GM12878 (cell line): ENCODE measurements at regions not wholly inside any gene's neighbourhood (a gene's known extent, or its start where the extent isn't known, plus 50 kb on each side); places are given as distances from the start of the nearest gene placed in this dataset.

Source experiments
- ATAC-seq: fragments of 200-7000 bp; cut with Tn5 transposase; 3 replicates; pipeline ENCODE4 v1.9.1; 2020; ENCODE audit warnings: mild to moderate bottlenecking, moderate library complexity
- BruUV-seq: library from RNA; stranded (reverse); fragments of 400-500 nt; replicated peaks from 2 replicates; lab custom pipeline; 2021; lab: Mats Ljungman, UMichigan
- CTCF ChIA-PET: fragments of 300-600 bp; sonication (Branson Sonifier 250); formaldehyde crosslinking; extraction: SDS; loops from one replicate; lab custom pipeline; 2021; ENCODE audit warnings: inconsistent platforms; lab: Yijun Ruan, JAX
- POLR2A ChIA-PET: fragments of 350-600 bp; formaldehyde crosslinking; extraction: SDS; loops from one replicate; lab custom pipeline; 2021; ENCODE audit warnings: inconsistent platforms; lab: Charles Lee
- RAD21 ChIA-PET: fragments of 300-600 bp; sonication (Branson Sonifier 250); formaldehyde crosslinking; loops from one replicate; lab custom pipeline; 2023; ENCODE audit warnings: antibody characterized with exemption; ENCODE audit not compliant: unreplicated experiment; lab: Charles Lee
- SMC1A ChIA-PET: fragments of 300-600 bp; sonication (Branson Sonifier 250); formaldehyde crosslinking; loops from one replicate; lab custom pipeline; 2023; ENCODE audit not compliant: unreplicated experiment, uncharacterized antibody; lab: Charles Lee
- DNase-seq: peaks from one replicate; pipeline ENCODE4 v3.0.0-alpha.2; 2011; ENCODE audit warnings: low read depth, low spot score
- FAIRE-seq: peaks from 3 replicates; lab custom pipeline; 2011; peaks lifted over from hg19 to GRCh38; lab: Jason Lieb, UNC
- H2AFZ ChIP-seq: 2 replicates; pipeline ENCODE4 v1.6.0; 2011; ENCODE audit warnings: low read depth, low read length, control low read depth; ENCODE audit not compliant: control insufficient read depth
- H3K27ac ChIP-seq: 2 replicates; pipeline ENCODE4 v1.5.1; 2011; ENCODE audit warnings: control low read depth; ENCODE audit not compliant: control insufficient read depth, insufficient read depth
- H3K27me3 ChIP-seq, 2 experiments: replicated peaks in 1 of 2; 2 replicates each; pipeline versions ENCODE4 v1.6.0 to v1.6.1; 2011; ENCODE audit warnings: low read length in 1 of 2; ENCODE audit not compliant: control insufficient read depth in 2 of 2, insufficient read depth in 2 of 2
- H3K36me3 ChIP-seq, 2 experiments: 2 replicates each; pipeline ENCODE4 v1.5.1; 2011; ENCODE audit warnings: low read length in 1 of 2; ENCODE audit not compliant: control insufficient read depth in 2 of 2, insufficient read depth in 2 of 2
- H3K4me1 ChIP-seq: 2 replicates; pipeline ENCODE4 v1.6.1; 2011; ENCODE audit warnings: mild to moderate bottlenecking, low read length, moderate library complexity, mixed read lengths; ENCODE audit not compliant: control insufficient read depth, insufficient read depth
- H3K4me2 ChIP-seq: 2 replicates; pipeline ENCODE4 v1.6.0; 2011; ENCODE audit warnings: control low read depth; ENCODE audit not compliant: control insufficient read depth, insufficient read depth
- H3K4me3 ChIP-seq: fragments of 200-600 bp; sonication (generic); 2 replicates; pipeline ENCODE4 v1.5.1; 2016
- H3K79me2 ChIP-seq: 2 replicates; pipeline ENCODE4 v1.6.0; 2011; ENCODE audit warnings: low read length; ENCODE audit not compliant: control insufficient read depth, insufficient read depth
- H3K9ac ChIP-seq: 2 replicates; pipeline ENCODE4 v1.8.0; 2011; ENCODE audit warnings: low read length, control low read depth, mixed read lengths; ENCODE audit not compliant: control insufficient read depth, insufficient read depth
- H3K9me3 ChIP-seq: replicated peaks from 3 replicates; pipeline ENCODE4 v1.5.1; 2011; ENCODE audit warnings: mild to moderate bottlenecking, low read length; ENCODE audit not compliant: control insufficient read depth, insufficient read depth
- H4K20me1 ChIP-seq: 2 replicates; pipeline ENCODE4 v1.6.0; 2011; ENCODE audit not compliant: control insufficient read depth, insufficient read depth
- CBX5 ChIP-seq: sonication (generic); IDR thresholded peaks from 2 replicates; pipeline ENCODE4 v1.6.1; 2016; ENCODE audit warnings: low read depth, moderate library complexity, mild to moderate bottlenecking, inconsistent platforms
- JUND ChIP-seq: IDR thresholded peaks from 2 replicates; pipeline ENCODE4 v1.6.1; 2012; ENCODE audit warnings: low read depth, mild to moderate bottlenecking, low read length, improper control_type of control experiment, moderate library complexity
- NR2C2 ChIP-seq: IDR thresholded peaks from 2 replicates; pipeline ENCODE4 v1.6.1; 2011; ENCODE audit warnings: borderline replicate concordance, low read depth; ENCODE audit not compliant: control insufficient read depth, insufficient read length
- SREBF2 ChIP-seq: IDR thresholded peaks from 2 replicates; pipeline ENCODE4 v1.6.1; 2012; ENCODE audit warnings: mild to moderate bottlenecking, low read length
- STAT3 ChIP-seq: IDR thresholded peaks from 2 replicates; pipeline ENCODE4 v1.6.1; 2011; ENCODE audit warnings: low read depth, low read length, improper control_type of control experiment
- ZNF384 ChIP-seq: IDR thresholded peaks from 2 replicates; pipeline ENCODE4 v1.6.1; 2012; ENCODE audit warnings: low read depth, mild to moderate bottlenecking, low read length, improper control_type of control experiment, borderline replicate concordance
- WGBS: methylation state at CpG from one replicate; pipeline ENCODE4 v1.1.6; 2016; ENCODE audit warnings: low lambda C conversion rate; ENCODE audit not compliant: insufficient replicate concordance, insufficient coverage; ENCODE audit errors: missing lambda C conversion rate; 5-methylcytosine and 5-hydroxymethylcytosine counted together
- in situ Hi-C: fragments of 300-500 bp; cut with MboI; formaldehyde crosslinking; loops from 9 replicates; pipeline ENCODE4 v1.14.3; 2018; ENCODE audit warnings: mixed read lengths
- intact Hi-C: fragments of 100-400 bp; cut with micrococcal nuclease; formaldehyde crosslinking; loops from one replicate; pipeline ENCODE4 v1.14.2; 2022; ENCODE audit not compliant: unreplicated experiment
- TF ChIP-seq, protein P1 (sequence below): IDR thresholded peaks from 2 replicates; pipeline ENCODE4 v1.6.1; 2012; ENCODE audit warnings: low read depth, low read length, improper control_type of control experiment
- TF ChIP-seq, protein P2 (sequence below): IDR thresholded peaks from 2 replicates; pipeline ENCODE4 v1.6.1; 2012; ENCODE audit warnings: improper control_type of control experiment, low read depth, low read length; ENCODE audit not compliant: insufficient replicate concordance

DNA sequence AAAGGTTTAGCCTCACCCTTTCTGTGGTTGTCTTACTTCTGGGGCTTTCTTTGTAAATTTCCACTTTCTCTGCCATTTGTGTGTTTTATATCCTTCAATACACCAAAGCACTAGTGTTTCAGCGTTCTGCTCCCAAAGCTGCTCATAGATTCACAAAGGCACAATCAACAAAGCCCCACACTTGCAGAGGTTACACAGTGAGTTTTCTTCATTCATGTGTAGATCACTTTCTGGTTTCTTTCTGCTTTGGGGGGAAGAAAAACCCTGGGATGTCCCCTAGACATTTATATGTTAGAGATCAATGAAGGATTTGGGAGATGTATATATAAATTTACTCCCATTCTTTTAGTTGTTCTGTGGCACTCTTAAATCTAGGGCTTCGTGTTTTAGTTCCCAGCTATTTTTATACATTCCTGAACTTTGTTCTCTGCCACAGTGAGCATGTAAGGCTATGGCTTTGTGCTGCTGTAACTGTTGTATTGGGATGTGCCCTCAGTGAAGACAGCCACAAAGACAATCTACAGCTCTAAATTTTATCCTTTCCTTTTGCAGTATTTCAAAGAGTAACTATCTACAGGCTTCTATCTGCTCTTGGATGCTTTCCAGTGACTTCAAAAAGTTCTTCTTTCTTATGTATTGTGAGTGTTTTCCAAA is 636.5 kb downstream of the ZBBX start:
- CTCF ChIA-PET = no interaction called here
- POLR2A ChIA-PET = no interaction called here
- Histone ChIP-seq H3K4me2 (no peak overlapping the region), H3K79me2 (no peaks in the 10 kb centered on the region), H3K9ac (no peak overlapping the region), H4K20me1 (no peaks in the 10 kb centered on the region), H3K27ac (no peak overlapping the region), H3K27me3 (no peaks in the 10 kb centered on the region), H3K4me1 (no peaks in the 10 kb centered on the region), H3K4me3 (no peak overlapping the region), H3K9me3 (no peaks in the 10 kb centered on the region), H3K36me3 (no peaks in the 10 kb centered on the region), H2AFZ (no peak overlapping the region)
- DNase-seq = no peak
- TF ChIP-seq JUND (no peak), STAT3 (no peak), CBX5 (no peak)
- intact Hi-C loops = no loop called here
- no TSS peak for BruUV-seq
- RAD21 ChIA-PET = no interaction called here
- no peak for ATAC-seq
- SMC1A ChIA-PET = no interaction called here
- WGBS = 0% methylated on average over 2 of the region's 2 CpGs
- in situ Hi-C loops = no loop called here
- FAIRE-seq = no peak

DNA sequence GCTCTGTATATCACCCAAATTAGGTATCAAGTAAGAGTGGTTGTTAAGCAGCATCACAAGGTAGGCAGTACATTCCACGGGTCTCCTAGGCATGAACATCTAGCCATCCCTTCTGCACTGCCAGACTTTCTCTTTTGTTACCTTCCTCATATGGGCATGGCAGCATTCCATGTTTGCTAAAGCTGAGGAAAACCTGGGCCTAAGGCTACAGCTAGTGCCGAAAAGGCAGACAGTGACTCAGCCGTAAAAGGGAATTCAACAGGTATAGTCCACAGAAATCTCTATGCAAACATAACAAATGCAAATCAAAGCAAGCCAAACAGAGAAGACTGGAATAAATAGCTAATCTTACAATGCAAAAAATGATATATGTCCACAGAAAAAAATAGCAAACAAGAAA is 645.4 kb downstream of the ZBBX start:
- in situ Hi-C loops = no loop called here
- no peak for DNase-seq
- WGBS = 33% methylated on average over 3 of the region's 3 CpGs
- no peaks in the 10 kb centered on the region for H4K20me1 ChIP-seq
- SMC1A ChIA-PET = interaction anchor here (2.1 kb wide), 1 partner anchor 10 kb away, joined by 6 read pairs; no protein-coding TSS in a partner anchor
- no peak overlapping the region for H3K27ac ChIP-seq
- CTCF ChIA-PET = no interaction called here
- H2AFZ ChIP-seq = no peak overlapping the region
- H3K36me3 ChIP-seq = no peaks in the 10 kb centered on the region
- TF ChIP-seq, protein P1, sequence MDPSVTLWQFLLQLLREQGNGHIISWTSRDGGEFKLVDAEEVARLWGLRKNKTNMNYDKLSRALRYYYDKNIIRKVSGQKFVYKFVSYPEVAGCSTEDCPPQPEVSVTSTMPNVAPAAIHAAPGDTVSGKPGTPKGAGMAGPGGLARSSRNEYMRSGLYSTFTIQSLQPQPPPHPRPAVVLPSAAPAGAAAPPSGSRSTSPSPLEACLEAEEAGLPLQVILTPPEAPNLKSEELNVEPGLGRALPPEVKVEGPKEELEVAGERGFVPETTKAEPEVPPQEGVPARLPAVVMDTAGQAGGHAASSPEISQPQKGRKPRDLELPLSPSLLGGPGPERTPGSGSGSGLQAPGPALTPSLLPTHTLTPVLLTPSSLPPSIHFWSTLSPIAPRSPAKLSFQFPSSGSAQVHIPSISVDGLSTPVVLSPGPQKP = no peak
- TF ChIP-seq, protein P2, sequence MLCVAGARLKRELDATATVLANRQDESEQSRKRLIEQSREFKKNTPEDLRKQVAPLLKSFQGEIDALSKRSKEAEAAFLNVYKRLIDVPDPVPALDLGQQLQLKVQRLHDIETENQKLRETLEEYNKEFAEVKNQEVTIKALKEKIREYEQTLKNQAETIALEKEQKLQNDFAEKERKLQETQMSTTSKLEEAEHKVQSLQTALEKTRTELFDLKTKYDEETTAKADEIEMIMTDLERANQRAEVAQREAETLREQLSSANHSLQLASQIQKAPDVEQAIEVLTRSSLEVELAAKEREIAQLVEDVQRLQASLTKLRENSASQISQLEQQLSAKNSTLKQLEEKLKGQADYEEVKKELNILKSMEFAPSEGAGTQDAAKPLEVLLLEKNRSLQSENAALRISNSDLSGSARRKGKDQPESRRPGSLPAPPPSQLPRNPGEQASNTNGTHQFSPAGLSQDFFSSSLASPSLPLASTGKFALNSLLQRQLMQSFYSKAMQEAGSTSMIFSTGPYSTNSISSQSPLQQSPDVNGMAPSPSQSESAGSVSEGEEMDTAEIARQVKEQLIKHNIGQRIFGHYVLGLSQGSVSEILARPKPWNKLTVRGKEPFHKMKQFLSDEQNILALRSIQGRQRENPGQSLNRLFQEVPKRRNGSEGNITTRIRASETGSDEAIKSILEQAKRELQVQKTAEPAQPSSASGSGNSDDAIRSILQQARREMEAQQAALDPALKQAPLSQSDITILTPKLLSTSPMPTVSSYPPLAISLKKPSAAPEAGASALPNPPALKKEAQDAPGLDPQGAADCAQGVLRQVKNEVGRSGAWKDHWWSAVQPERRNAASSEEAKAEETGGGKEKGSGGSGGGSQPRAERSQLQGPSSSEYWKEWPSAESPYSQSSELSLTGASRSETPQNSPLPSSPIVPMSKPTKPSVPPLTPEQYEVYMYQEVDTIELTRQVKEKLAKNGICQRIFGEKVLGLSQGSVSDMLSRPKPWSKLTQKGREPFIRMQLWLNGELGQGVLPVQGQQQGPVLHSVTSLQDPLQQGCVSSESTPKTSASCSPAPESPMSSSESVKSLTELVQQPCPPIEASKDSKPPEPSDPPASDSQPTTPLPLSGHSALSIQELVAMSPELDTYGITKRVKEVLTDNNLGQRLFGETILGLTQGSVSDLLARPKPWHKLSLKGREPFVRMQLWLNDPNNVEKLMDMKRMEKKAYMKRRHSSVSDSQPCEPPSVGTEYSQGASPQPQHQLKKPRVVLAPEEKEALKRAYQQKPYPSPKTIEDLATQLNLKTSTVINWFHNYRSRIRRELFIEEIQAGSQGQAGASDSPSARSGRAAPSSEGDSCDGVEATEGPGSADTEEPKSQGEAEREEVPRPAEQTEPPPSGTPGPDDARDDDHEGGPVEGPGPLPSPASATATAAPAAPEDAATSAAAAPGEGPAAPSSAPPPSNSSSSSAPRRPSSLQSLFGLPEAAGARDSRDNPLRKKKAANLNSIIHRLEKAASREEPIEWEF = no peak
- TF ChIP-seq ZNF384 (no peak), NR2C2 (no peak), SREBF2 (no peak)
- BruUV-seq = no TSS peak
- no peaks in the 10 kb centered on the region for H3K79me2 ChIP-seq
- FAIRE-seq = no peak
- ATAC-seq = no peak
- H3K4me3 ChIP-seq = no peak overlapping the region
- H3K9ac ChIP-seq = no peak overlapping the region
- no peak overlapping the region for H3K4me2 ChIP-seq
- H3K4me1 ChIP-seq = no peaks in the 10 kb centered on the region
- intact Hi-C loops = no loop called here
- H3K9me3 ChIP-seq = no peaks in the 10 kb centered on the region
- POLR2A ChIA-PET = no interaction called here
- H3K27me3 ChIP-seq = no peaks in the 10 kb centered on the region
- RAD21 ChIA-PET = no interaction called here
